ENCODE measurements at regions not wholly inside any gene's neighbourhood (a gene's known extent, or its start where the extent isn't known, plus 50 kb on each side); places are given as distances from the start of the nearest gene placed in this dataset.

- TF ChIP-seq RXRA (IDR thresholded peaks at IDR 0.05) (no peak), GABPA (IDR thresholded peaks at IDR 0.05 in 1 of 2, conservative IDR thresholded peaks at IDR 0.05 in 1 of 2) (no peak), CTCF (IDR thresholded peaks at IDR 0.05; ENCODE audit: low read depth, low read length, missing input control) (no peak), RAD21 (IDR thresholded peaks at IDR 0.05) (no peak)
Measured at GRCh38 chr2:33949371-33949770, 350.3 kb upstream of the FAM98A start.
